Neural progenitor cell (in vitro differentiated cells): ENCODE measurements at regions not wholly inside any gene's neighbourhood (a gene's known extent, or its start where the extent isn't known, plus 50 kb on each side); places are given as distances from the start of the nearest gene placed in this dataset.

ENCODE experiments used
- EZH2 ChIP-seq: fragments of 200-600 bp; sonication (generic); IDR thresholded peaks from 2 replicates; pipeline ENCODE4 v1.6.1; 2017; ENCODE audit warnings: antibody characterized with exemption, mild to moderate bottlenecking, moderate library complexity
- TF ChIP-seq, protein P1 (sequence below): fragments of 200-600 bp; sonication (generic); IDR thresholded peaks from 2 replicates; pipeline ENCODE4 v1.5.1; 2017; ENCODE audit warnings: antibody characterized with exemption, mild to moderate bottlenecking

- TF ChIP-seq, protein P1, sequence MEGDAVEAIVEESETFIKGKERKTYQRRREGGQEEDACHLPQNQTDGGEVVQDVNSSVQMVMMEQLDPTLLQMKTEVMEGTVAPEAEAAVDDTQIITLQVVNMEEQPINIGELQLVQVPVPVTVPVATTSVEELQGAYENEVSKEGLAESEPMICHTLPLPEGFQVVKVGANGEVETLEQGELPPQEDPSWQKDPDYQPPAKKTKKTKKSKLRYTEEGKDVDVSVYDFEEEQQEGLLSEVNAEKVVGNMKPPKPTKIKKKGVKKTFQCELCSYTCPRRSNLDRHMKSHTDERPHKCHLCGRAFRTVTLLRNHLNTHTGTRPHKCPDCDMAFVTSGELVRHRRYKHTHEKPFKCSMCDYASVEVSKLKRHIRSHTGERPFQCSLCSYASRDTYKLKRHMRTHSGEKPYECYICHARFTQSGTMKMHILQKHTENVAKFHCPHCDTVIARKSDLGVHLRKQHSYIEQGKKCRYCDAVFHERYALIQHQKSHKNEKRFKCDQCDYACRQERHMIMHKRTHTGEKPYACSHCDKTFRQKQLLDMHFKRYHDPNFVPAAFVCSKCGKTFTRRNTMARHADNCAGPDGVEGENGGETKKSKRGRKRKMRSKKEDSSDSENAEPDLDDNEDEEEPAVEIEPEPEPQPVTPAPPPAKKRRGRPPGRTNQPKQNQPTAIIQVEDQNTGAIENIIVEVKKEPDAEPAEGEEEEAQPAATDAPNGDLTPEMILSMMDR = no peak
- no peak for TF ChIP-seq EZH2
These were observed 1086.5 kb downstream of the EFNA5 start for GRCh38 chr5:106584268-106584667.
